H9 (cell line): ENCODE measurements at regions not wholly inside any gene's neighbourhood (a gene's known extent, or its start where the extent isn't known, plus 50 kb on each side); places are given as distances from the start of the nearest gene placed in this dataset.

ENCODE experiments used
- DNase-seq: peaks from one replicate; pipeline ENCODE4 v3.0.0-alpha.2; 2017
- H2AFZ ChIP-seq: one replicate; pipeline ENCODE4 v1.6.1; 2013; ENCODE audit warnings: mild to moderate bottlenecking, low read length, control low read depth, moderate library complexity
- H2AK5ac ChIP-seq: 2 replicates; pipeline ENCODE4 v1.6.1; 2013; ENCODE audit warnings: low read length, control low read depth, mixed read lengths; ENCODE audit not compliant: insufficient read length
- H2BK120ac ChIP-seq: one replicate; pipeline ENCODE4 v1.6.1; 2013; ENCODE audit warnings: low read depth, mild to moderate bottlenecking, low read length, control low read depth, inconsistent platforms; ENCODE audit not compliant: poor library complexity, severe bottlenecking
- H2BK12ac ChIP-seq: 2 replicates; pipeline ENCODE4 v1.6.1; 2013; ENCODE audit warnings: low read length, control low read depth, mixed read lengths, low read depth; ENCODE audit not compliant: insufficient read length
- H2BK15ac ChIP-seq: 2 replicates; pipeline ENCODE4 v1.6.1; 2013; ENCODE audit warnings: low read depth, low read length, control low read depth
- H2BK20ac ChIP-seq: one replicate; pipeline ENCODE4 v1.6.1; 2013; ENCODE audit warnings: low read depth, mild to moderate bottlenecking, low read length, control low read depth, inconsistent platforms; ENCODE audit not compliant: poor library complexity, severe bottlenecking
- H2BK5ac ChIP-seq: 2 replicates; pipeline ENCODE4 v1.6.1; 2013; ENCODE audit warnings: low read length, control low read depth, mixed read lengths; ENCODE audit not compliant: insufficient read length
- H3K14ac ChIP-seq: 2 replicates; pipeline ENCODE4 v1.6.1; 2013; ENCODE audit warnings: low read length, control low read depth; ENCODE audit not compliant: insufficient read depth
- H3K18ac ChIP-seq: 2 replicates; pipeline ENCODE4 v1.6.1; 2013; ENCODE audit warnings: low read depth, mild to moderate bottlenecking, mixed read lengths, low read length, control low read depth; ENCODE audit not compliant: insufficient read length
- H3K23ac ChIP-seq: 2 replicates; pipeline ENCODE4 v1.6.1; 2013; ENCODE audit warnings: low read length, control low read depth, mixed read lengths, low read depth; ENCODE audit not compliant: insufficient read length
- H3K23me2 ChIP-seq: 2 replicates; pipeline ENCODE4 v1.6.1; 2013; ENCODE audit warnings: low read depth, mild to moderate bottlenecking, mixed read lengths, low read length, control low read depth; ENCODE audit not compliant: insufficient read length, poor library complexity, severe bottlenecking
- H3K27ac ChIP-seq: 2 replicates; pipeline ENCODE4 v1.5.1; 2013; ENCODE audit warnings: low read length, control low read depth, mixed read lengths, low read depth; ENCODE audit not compliant: insufficient read length
- H3K27me3 ChIP-seq: 2 replicates; pipeline ENCODE4 v1.6.1; 2013; ENCODE audit warnings: low read length, control low read depth, inconsistent platforms; ENCODE audit not compliant: insufficient read depth
- H3K4ac ChIP-seq: 2 replicates; pipeline ENCODE4 v1.6.1; 2013; ENCODE audit warnings: low read depth, mild to moderate bottlenecking, control low read depth, inconsistent platforms, low read length, moderate library complexity
- H3K4me1 ChIP-seq: 2 replicates; pipeline ENCODE4 v1.6.1; 2013; ENCODE audit warnings: low read length, control low read depth, inconsistent platforms; ENCODE audit not compliant: insufficient read depth
- H3K4me2 ChIP-seq: 2 replicates; pipeline ENCODE4 v1.6.1; 2013; ENCODE audit warnings: low read length, control low read depth, mixed read lengths; ENCODE audit not compliant: insufficient read length, insufficient read depth
- H3K56ac ChIP-seq: 2 replicates; pipeline ENCODE4 v1.6.1; 2013; ENCODE audit warnings: low read depth, mild to moderate bottlenecking, mixed read lengths, low read length, control low read depth; ENCODE audit not compliant: insufficient read length
- H3K79me1 ChIP-seq: 2 replicates; pipeline ENCODE4 v1.6.1; 2013; ENCODE audit warnings: low read depth, mild to moderate bottlenecking, moderate library complexity, low read length, control low read depth, inconsistent platforms; ENCODE audit not compliant: insufficient read depth, poor library complexity, severe bottlenecking
- H3K79me2 ChIP-seq: 2 replicates; pipeline ENCODE4 v1.6.1; 2013; ENCODE audit warnings: low read length, control low read depth, inconsistent platforms; ENCODE audit not compliant: insufficient read depth
- H3K9ac ChIP-seq: 2 replicates; pipeline ENCODE4 v1.6.1; 2013; ENCODE audit warnings: low read length, control low read depth, mixed read lengths; ENCODE audit not compliant: insufficient read length; ENCODE audit errors: extremely low read depth
- H3K9me3 ChIP-seq: one replicate; pipeline ENCODE4 v1.6.1; 2013; ENCODE audit warnings: low read depth, low read length, inconsistent platforms; ENCODE audit not compliant: control insufficient read depth
- H3T11ph ChIP-seq: one replicate; pipeline ENCODE4 v1.6.1; 2013; ENCODE audit warnings: mild to moderate bottlenecking, low read length, control low read depth, inconsistent platforms
- H4K20me1 ChIP-seq: one replicate; pipeline ENCODE4 v1.6.1; 2013; ENCODE audit not compliant: control insufficient read depth, insufficient read length, insufficient read depth
- H4K5ac ChIP-seq: 2 replicates; pipeline ENCODE4 v1.6.1; 2013; ENCODE audit warnings: low read depth, mild to moderate bottlenecking, mixed read lengths, low read length, control low read depth; ENCODE audit not compliant: insufficient read length
- H4K8ac ChIP-seq: replicated peaks from 2 replicates; pipeline ENCODE4 v1.6.1; 2013; ENCODE audit warnings: low read length, control low read depth, mixed read lengths, low read depth; ENCODE audit not compliant: insufficient read length
- H4K91ac ChIP-seq: 2 replicates; pipeline ENCODE4 v1.6.1; 2013; ENCODE audit warnings: low read depth, mild to moderate bottlenecking, moderate library complexity, mixed read lengths, low read length, control low read depth; ENCODE audit not compliant: insufficient read length
- H3K27ac Mint-ChIP-seq, 3 experiments: 2 replicates in 2 of 3; 3 replicates in 1 of 3; pipeline ENCODE4 v1.8.0; 2020 to 2021; ENCODE audit warnings: mixed read lengths in 3 of 3, mild to moderate bottlenecking in 1 of 3, moderate library complexity in 1 of 3
- H3K27me3 Mint-ChIP-seq: 2 replicates; pipeline ENCODE4 v1.8.0; 2021; ENCODE audit warnings: low read depth, mild to moderate bottlenecking, moderate library complexity, mixed read lengths
- H3K36me3 Mint-ChIP-seq, 3 experiments: 2 replicates in 2 of 3; 3 replicates in 1 of 3; pipeline ENCODE4 v1.8.0; 2020 to 2021; ENCODE audit warnings: low read depth in 3 of 3, mixed read lengths in 3 of 3; ENCODE audit not compliant: insufficient read depth in 1 of 3
- H3K4me1 Mint-ChIP-seq, 2 experiments: 2 replicates each; pipeline ENCODE4 v1.8.0; 2020; ENCODE audit warnings: mixed read lengths in 2 of 2
- H3K4me3 Mint-ChIP-seq, 2 experiments: 2 replicates in 1 of 2; 3 replicates in 1 of 2; pipeline ENCODE4 v1.8.0; 2020 to 2021; ENCODE audit warnings: mild to moderate bottlenecking in 2 of 2, mixed read lengths in 2 of 2, moderate library complexity in 1 of 2
- H3K9me3 Mint-ChIP-seq, 2 experiments: 2 replicates in 1 of 2; 3 replicates in 1 of 2; pipeline ENCODE4 v1.8.0; 2020; ENCODE audit warnings: mild to moderate bottlenecking in 2 of 2, mixed read lengths in 2 of 2, moderate library complexity in 1 of 2
- WGBS: extraction: QIAGEN DNeasy Blood & Tissue Kit; methylation state at CpG from one replicate; pipeline ENCODE4 v1.1.7; 2013; ENCODE audit warnings: missing lambda C conversion rate, low lambda C conversion rate, mixed read lengths; ENCODE audit not compliant: insufficient read length; ENCODE audit errors: extremely low coverage; 5-methylcytosine and 5-hydroxymethylcytosine counted together
- TF ChIP-seq, protein P1 (sequence below): fragments of 200-600 bp; sonication (generic); conservative IDR thresholded peaks from 3 replicates; pipeline ENCODE4 v1.8.0; 2021; ENCODE audit warnings: antibody characterized with exemption, mild to moderate bottlenecking

DNA sequence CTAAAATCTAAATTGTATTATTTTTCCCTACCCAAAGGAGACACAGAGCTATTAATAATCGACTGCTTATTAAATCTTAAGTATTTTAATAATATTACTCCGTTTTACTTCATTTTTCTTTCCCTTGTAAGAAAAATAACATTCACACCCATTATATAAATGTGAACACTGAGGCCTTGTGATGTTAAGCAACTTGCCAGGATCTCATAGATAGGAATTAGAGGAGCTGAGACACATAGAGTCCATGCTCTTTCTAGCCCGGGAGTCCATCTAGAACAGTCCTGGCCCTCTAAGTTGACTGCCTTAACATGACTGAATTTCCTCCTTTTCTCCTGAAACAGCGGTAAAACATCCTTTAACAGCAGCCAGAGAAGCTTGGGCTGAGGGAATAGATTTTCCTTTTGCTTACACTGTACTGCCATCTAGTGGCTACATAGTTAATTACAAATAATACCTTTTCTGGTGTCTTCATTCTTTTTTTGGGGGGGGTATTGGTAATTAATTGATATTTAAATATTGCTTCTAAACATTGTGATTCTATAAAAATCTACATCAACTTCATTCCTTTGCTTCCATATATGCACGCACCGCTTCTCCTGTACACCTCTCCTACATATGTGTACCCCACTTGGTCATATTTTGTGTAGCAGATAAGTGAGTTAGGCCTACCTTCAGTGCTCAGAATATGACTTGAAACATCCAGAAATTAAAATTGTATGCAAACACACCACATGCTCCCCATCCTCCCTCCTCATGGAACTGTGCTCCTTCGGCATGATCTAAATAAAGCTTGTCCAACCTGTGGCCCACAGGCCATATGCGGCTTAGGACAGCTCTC lies 125.8 kb upstream of the HNMT start:
- H2BK12ac ChIP-seq, result no peak overlapping the region
- no peak overlapping the region for H2BK15ac ChIP-seq
- no peak overlapping the region for H3K9ac ChIP-seq
- no peaks in the 10 kb centered on the region for H3K27me3 ChIP-seq
- no peak overlapping the region for H3K56ac ChIP-seq
- H3K4me3 Mint-ChIP-seq, result no peak overlapping the region
- no peak overlapping the region for H2BK120ac ChIP-seq
- H3K79me1 ChIP-seq, result no peaks in the 10 kb centered on the region
- H3K4me2 ChIP-seq, result no peak overlapping the region
- H3K27ac ChIP-seq, result no peak overlapping the region
- H4K91ac ChIP-seq, result no peak overlapping the region
- H3K18ac ChIP-seq, result no peak overlapping the region
- H4K5ac ChIP-seq, result no peak overlapping the region
- no peak overlapping the region for H3T11ph ChIP-seq
- no peaks in the 10 kb centered on the region for H3K9me3 Mint-ChIP-seq
- H2BK20ac ChIP-seq, result no peak overlapping the region
- H3K27me3 Mint-ChIP-seq, result no peaks in the 10 kb centered on the region
- peaks cover 6 to 9% of the 10 kb centered on the region in 2 experiments for H3K4me1 Mint-ChIP-seq
- no peak for DNase-seq
- H3K79me2 ChIP-seq, result no peaks in the 10 kb centered on the region
- no peak overlapping the region for H2BK5ac ChIP-seq
- WGBS, result no CpG with 5 or more reads among the region's 8 CpGs
- H3K23me2 ChIP-seq, result no peaks in the 10 kb centered on the region
- no peak overlapping the region for H3K23ac ChIP-seq
- no peaks in the 10 kb centered on the region for H4K20me1 ChIP-seq
- no peaks in the 10 kb centered on the region for H3K9me3 ChIP-seq
- H2AFZ ChIP-seq, result no peak overlapping the region
- TF ChIP-seq, protein P1, sequence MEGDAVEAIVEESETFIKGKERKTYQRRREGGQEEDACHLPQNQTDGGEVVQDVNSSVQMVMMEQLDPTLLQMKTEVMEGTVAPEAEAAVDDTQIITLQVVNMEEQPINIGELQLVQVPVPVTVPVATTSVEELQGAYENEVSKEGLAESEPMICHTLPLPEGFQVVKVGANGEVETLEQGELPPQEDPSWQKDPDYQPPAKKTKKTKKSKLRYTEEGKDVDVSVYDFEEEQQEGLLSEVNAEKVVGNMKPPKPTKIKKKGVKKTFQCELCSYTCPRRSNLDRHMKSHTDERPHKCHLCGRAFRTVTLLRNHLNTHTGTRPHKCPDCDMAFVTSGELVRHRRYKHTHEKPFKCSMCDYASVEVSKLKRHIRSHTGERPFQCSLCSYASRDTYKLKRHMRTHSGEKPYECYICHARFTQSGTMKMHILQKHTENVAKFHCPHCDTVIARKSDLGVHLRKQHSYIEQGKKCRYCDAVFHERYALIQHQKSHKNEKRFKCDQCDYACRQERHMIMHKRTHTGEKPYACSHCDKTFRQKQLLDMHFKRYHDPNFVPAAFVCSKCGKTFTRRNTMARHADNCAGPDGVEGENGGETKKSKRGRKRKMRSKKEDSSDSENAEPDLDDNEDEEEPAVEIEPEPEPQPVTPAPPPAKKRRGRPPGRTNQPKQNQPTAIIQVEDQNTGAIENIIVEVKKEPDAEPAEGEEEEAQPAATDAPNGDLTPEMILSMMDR, result peak; percentile 85
- no peaks in the 10 kb centered on the region for H3K36me3 Mint-ChIP-seq
- peaks cover 2% of the 10 kb centered on the region; the same call in 1 of the 2 replicates for H3K4me1 ChIP-seq
- H4K8ac ChIP-seq, result no peak overlapping the region
- 0 out of 7 replicates have a peak overlapping the region, but pooled peaks of 1 of the 3 experiments have one; percentile 55 for H3K27ac Mint-ChIP-seq
- no peak overlapping the region for H2AK5ac ChIP-seq
- no peak overlapping the region for H3K4ac ChIP-seq
- no peak overlapping the region for H3K14ac ChIP-seq
